ENCODE measurements at regions not wholly inside any gene's neighbourhood (a gene's known extent, or its start where the extent isn't known, plus 50 kb on each side); places are given as distances from the start of the nearest gene placed in this dataset.

GRCh38 chr1:168964478-168964877, 142.0 kb upstream of the ATP1B1 start:
- H3K4me3 ChIP-seq, result no peak overlapping the region
- no peaks in the 10 kb centered on the region for H3K27me3 ChIP-seq
- H3K36me3 ChIP-seq, result no peaks in the 10 kb centered on the region
- H3K9me3 ChIP-seq (replicated peaks), result no peaks in the 10 kb centered on the region
- no peak for DNase-seq
- H3K4me1 ChIP-seq, result no peaks in the 10 kb centered on the region
- no peak overlapping the region for H3K27ac ChIP-seq

DNA sequence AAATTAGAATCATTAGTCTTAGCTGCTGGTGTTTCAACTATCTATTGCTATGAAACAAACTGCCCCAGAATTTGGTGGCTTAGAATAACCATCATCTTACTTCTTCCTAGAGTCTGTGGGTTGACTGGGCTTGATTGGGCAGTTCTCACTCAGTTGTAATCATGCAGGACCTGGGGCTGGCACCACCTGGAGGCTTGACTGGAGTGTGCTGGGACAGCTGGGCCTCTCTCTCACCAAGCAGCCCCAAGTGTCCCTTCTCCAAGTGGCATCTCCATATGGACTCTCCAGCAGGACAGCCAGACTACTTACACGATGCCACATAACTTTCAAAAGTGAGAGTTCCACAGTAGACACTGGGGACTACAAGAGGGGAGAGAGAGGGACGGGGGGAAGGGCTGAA, 140.3 kb upstream of the ATP1B1 start:
- Histone ChIP-seq H3K27me3 (no peaks in the 10 kb centered on the region), H3K4me3 (no peak overlapping the region), H3K36me3 (no peaks in the 10 kb centered on the region), H3K4me1 (no peaks in the 10 kb centered on the region), H3K27ac (no peak overlapping the region), H3K9me3 (replicated peaks) (no peaks in the 10 kb centered on the region)
- DNase-seq, result no peak

- no peaks in the 10 kb centered on the region for H3K9me3 ChIP-seq (replicated peaks)
- no peaks in the 10 kb centered on the region for H3K36me3 ChIP-seq
- H3K4me3 ChIP-seq, result no peak overlapping the region
- no peak for DNase-seq
- no peak overlapping the region for H3K27ac ChIP-seq
- no peaks in the 10 kb centered on the region for H3K4me1 ChIP-seq
- H3K27me3 ChIP-seq, result no peaks in the 10 kb centered on the region
Measured at GRCh38 chr1:168966636-168967035, 139.9 kb upstream of the ATP1B1 start.

DNA sequence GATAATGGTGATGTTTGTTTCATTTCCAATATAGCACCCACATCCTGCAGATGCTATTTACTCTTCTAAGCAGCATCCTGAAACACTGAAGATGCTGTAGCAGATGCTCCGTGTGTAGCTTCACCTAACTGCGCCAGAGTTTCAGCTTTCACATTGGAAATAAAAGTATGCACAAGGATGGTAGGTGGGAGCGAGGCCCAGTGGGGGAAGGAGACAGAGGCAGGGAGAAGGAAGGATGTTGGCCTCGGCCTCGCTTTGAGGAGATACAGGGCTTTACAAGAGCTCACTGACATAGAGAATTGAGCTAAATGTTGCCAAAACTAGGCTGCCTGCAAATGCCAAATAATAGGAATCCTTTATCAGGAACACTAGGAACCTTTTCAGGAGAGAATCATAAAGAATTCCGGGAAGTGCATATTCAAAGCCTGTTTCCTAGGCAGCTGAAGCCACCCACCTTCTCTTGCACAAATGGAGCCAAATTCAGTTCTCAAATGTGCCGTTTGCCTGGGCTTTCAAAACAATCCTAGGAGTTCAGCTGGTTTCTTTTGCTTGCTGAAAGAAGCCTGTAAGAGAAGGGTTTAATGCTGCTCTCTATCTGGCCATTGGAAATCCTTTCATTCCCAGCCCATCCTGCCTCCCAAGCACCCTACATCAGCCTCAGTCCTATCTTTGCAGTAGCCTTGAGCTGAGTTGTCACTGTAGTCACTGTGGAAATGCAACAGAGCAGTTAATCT, 135.4 kb upstream of the ATP1B1 start:
- no peak for DNase-seq
- H3K9me3 ChIP-seq (replicated peaks), result no peaks in the 10 kb centered on the region
- no peaks in the 10 kb centered on the region for H3K36me3 ChIP-seq
- no peaks in the 10 kb centered on the region for H3K4me1 ChIP-seq
- no peak overlapping the region for H3K4me3 ChIP-seq
- H3K27ac ChIP-seq, result no peak overlapping the region
- H3K27me3 ChIP-seq, result no peaks in the 10 kb centered on the region

- Histone ChIP-seq H3K4me1 (no peaks in the 10 kb centered on the region), H3K4me3 (no peak overlapping the region), H3K27ac (no peak overlapping the region), H3K36me3 (no peaks in the 10 kb centered on the region), H3K9me3 (replicated peaks) (no peaks in the 10 kb centered on the region), H3K27me3 (no peaks in the 10 kb centered on the region)
- DNase-seq, result no peak
Measured at GRCh38 chr1:168972225-168972624, 134.3 kb upstream of the ATP1B1 start.

- no peak for DNase-seq
- no peak overlapping the region for H3K27ac ChIP-seq
- no peaks in the 10 kb centered on the region for H3K9me3 ChIP-seq (replicated peaks)
- no peak overlapping the region for H3K4me3 ChIP-seq
- H3K4me1 ChIP-seq, result no peaks in the 10 kb centered on the region
- no peaks in the 10 kb centered on the region for H3K27me3 ChIP-seq
- no peaks in the 10 kb centered on the region for H3K36me3 ChIP-seq
Measured at GRCh38 chr1:168972887-168973286, 133.6 kb upstream of the ATP1B1 start.

DNA sequence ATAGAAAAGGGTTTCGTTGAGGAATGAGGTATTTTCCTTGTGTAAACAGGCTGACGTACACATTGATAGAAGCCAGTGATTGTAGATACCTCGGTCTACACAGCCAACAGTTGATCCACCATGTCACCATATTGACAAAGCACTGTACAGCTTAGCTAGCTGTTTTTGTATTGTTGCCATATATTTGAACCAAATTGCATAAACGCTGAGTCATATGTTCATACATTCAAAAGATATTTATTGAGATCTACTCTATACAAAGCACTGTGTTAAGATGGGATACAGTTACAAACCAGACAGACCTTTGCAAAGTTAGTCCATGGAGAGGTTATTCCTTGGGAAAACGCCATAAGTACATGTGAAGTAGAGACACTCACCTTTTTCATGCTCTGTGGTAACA, 132.4 kb upstream of the ATP1B1 start:
- Histone ChIP-seq H3K4me1 (no peaks in the 10 kb centered on the region), H3K9me3 (replicated peaks) (no peaks in the 10 kb centered on the region), H3K27ac (no peak overlapping the region), H3K27me3 (no peaks in the 10 kb centered on the region), H3K4me3 (no peak overlapping the region), H3K36me3 (no peaks in the 10 kb centered on the region)
- DNase-seq, result no peak

DNA sequence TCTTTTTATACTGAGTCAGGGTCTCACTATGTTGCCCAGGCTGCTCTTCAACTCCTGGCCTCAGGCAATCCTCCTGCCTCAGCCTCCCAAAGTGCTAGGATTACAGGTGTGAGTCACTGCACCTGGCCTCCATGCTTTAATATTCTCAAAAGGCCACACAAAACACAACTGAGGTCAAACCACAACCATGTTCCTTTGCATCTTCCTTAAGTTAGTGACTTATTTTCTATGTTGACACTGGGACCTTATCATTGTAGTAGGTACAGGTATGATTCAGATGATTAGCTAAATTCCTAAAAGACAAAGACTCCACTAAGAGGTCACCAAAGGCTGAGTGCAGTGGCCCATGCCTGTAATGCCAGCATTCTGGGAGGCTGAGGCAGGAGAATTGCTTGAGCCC, 131.9 kb upstream of the ATP1B1 start:
- no peaks in the 10 kb centered on the region for H3K27me3 ChIP-seq
- no peak overlapping the region for H3K27ac ChIP-seq
- H3K4me3 ChIP-seq, result no peak overlapping the region
- no peaks in the 10 kb centered on the region for H3K36me3 ChIP-seq
- no peaks in the 10 kb centered on the region for H3K4me1 ChIP-seq
- H3K9me3 ChIP-seq (replicated peaks), result no peaks in the 10 kb centered on the region
- DNase-seq, result no peak

DNA sequence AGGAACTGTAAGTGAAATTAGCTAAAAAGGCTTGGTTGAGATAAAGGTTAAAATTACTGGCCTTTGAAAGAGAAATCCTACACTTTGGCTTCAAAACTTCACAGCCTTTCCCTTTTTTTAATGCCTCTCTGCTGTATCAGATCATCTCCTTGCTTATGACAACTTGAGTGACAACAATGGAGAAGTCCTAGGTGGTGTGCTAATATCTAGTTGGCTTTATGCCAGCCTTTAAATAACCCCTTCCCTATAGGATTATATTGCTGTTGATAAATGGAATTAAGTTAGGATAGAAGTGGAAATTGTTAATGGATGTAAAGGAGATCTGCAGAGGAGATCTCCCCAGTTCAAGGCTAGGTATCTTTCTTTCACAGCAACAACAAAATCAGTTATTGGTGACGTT, 130.2 kb upstream of the ATP1B1 start:
- no peak for DNase-seq
- Histone ChIP-seq H3K27ac (no peak overlapping the region), H3K9me3 (replicated peaks) (no peaks in the 10 kb centered on the region), H3K36me3 (no peaks in the 10 kb centered on the region), H3K4me1 (no peaks in the 10 kb centered on the region), H3K27me3 (no peaks in the 10 kb centered on the region), H3K4me3 (no peak overlapping the region)

DNA sequence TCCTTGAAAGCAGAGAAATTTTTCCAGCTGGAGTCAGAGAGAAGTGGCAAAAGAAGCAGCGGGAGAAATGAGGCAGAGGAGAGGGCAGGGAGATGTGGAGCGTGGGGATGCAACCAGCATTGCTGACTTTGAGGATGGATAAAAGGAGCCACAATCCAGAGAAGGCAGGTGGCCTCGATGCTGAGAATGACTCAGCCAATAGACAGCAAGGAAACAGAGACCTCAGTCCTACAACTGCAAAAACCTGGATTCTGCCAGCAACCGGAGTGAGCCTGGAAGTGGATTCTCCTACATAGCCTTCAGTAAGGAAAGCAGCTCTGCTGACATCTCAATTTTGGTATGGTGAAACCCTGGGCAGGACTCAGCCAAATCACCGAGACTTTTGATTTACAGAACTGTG, 128.9 kb upstream of the ATP1B1 start:
- Histone ChIP-seq H3K27me3 (no peaks in the 10 kb centered on the region), H3K36me3 (no peaks in the 10 kb centered on the region), H3K4me1 (no peaks in the 10 kb centered on the region), H3K27ac (no peak overlapping the region), H3K4me3 (no peak overlapping the region), H3K9me3 (replicated peaks) (no peaks in the 10 kb centered on the region)
- no peak for DNase-seq

GRCh38 chr1:168979276-168979675, 127.2 kb upstream of the ATP1B1 start:
- H3K4me1 ChIP-seq, result no peaks in the 10 kb centered on the region
- H3K36me3 ChIP-seq, result no peaks in the 10 kb centered on the region
- H3K9me3 ChIP-seq (replicated peaks), result no peaks in the 10 kb centered on the region
- no peak overlapping the region for H3K4me3 ChIP-seq
- no peaks in the 10 kb centered on the region for H3K27me3 ChIP-seq
- no peak overlapping the region for H3K27ac ChIP-seq
- no peak for DNase-seq

DNA sequence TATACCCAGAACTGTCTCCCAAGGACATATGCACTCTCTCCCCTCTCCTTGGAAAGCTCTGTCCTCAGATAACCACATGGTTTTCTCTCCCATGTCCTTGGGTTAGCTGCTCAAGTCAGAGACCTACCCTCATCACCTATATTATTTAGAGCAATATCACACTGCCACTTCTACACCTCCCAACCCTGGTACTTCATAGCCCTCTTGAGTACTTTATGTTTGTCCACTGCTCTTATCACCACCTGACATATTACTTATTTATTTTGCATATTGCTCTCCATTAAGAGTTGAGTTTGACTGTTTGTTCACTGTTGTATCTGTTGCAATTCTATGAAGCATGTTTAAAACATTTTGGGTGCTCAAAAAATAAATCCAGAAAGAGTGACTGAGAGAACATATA, 126.3 kb upstream of the ATP1B1 start:
- H3K9me3 ChIP-seq (replicated peaks), result no peaks in the 10 kb centered on the region
- no peak overlapping the region for H3K27ac ChIP-seq
- H3K4me3 ChIP-seq, result no peak overlapping the region
- DNase-seq, result no peak
- H3K4me1 ChIP-seq, result no peaks in the 10 kb centered on the region
- H3K36me3 ChIP-seq, result no peaks in the 10 kb centered on the region
- H3K27me3 ChIP-seq, result no peaks in the 10 kb centered on the region

DNA sequence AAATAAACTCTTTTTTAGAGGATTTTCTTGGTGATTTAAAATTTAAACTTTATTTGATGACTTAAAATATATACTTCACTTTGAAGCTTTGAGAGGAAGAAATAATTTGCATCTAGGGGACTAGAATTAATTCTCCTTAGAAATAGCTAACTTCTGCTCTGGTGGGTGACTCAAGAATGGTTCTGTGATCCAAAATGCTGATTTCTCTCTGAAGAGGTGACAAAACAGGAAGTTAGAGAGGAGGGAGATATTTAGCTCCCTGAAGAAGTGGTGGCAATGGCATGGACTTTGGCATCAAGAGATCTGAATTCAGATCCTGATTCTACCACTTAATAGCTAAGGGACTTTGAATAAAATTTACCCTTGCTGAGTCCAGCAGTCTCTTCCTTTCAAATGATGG, 125.8 kb upstream of the ATP1B1 start:
- H3K27ac ChIP-seq, result no peak overlapping the region
- H3K27me3 ChIP-seq, result no peaks in the 10 kb centered on the region
- no peaks in the 10 kb centered on the region for H3K36me3 ChIP-seq
- no peak for DNase-seq
- no peaks in the 10 kb centered on the region for H3K4me1 ChIP-seq
- H3K4me3 ChIP-seq, result no peak overlapping the region
- H3K9me3 ChIP-seq (replicated peaks), result no peaks in the 10 kb centered on the region

DNA sequence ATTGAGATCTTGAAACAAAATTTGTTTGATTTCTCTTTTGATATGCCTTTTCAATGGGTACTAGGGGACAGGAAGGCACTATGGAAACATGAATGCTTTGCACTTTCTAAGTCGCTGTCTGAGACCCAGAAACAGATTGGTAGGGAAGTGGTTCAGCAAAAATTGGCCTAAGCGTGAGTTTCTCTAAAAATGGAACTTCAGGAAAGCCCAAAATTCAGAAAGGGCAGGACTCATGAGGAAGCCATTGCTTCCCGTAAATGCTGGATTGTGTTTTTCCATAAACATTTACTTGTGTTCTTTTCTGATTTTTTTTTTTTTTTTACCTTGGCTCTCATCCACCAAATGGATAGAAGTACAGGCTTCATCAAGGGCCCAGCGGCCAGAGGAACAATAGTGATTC, 123.7 kb upstream of the ATP1B1 start:
- no peak overlapping the region for H3K27ac ChIP-seq
- H3K4me3 ChIP-seq, result no peak overlapping the region
- H3K4me1 ChIP-seq, result no peaks in the 10 kb centered on the region
- no peaks in the 10 kb centered on the region for H3K27me3 ChIP-seq
- H3K9me3 ChIP-seq (replicated peaks), result no peaks in the 10 kb centered on the region
- H3K36me3 ChIP-seq, result no peaks in the 10 kb centered on the region
- no peak for DNase-seq

DNA sequence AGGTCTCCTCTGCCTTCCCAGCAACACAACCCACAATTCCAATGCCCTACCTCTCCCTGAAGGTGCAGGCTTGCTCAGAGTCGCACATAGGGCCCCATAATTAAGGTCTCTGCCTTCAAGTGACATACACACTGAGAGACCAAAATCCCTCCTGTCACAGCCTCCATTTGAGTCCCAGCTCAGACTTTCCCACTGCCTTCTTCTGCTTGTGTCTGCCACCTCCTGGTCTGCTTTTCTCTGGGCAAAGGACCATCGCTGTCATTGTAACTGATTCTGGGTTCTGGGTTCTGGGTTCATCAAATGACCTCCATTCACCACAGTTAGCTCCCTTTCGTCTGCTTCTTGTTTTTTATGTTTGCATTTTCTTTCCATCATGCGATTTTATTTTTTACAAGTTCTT, 119.2 kb upstream of the ATP1B1 start:
- Histone ChIP-seq H3K36me3 (no peaks in the 10 kb centered on the region), H3K27ac (no peak overlapping the region), H3K4me1 (no peaks in the 10 kb centered on the region), H3K4me3 (no peak overlapping the region), H3K27me3 (no peaks in the 10 kb centered on the region), H3K9me3 (replicated peaks) (no peaks in the 10 kb centered on the region)
- DNase-seq, result no peak

DNA sequence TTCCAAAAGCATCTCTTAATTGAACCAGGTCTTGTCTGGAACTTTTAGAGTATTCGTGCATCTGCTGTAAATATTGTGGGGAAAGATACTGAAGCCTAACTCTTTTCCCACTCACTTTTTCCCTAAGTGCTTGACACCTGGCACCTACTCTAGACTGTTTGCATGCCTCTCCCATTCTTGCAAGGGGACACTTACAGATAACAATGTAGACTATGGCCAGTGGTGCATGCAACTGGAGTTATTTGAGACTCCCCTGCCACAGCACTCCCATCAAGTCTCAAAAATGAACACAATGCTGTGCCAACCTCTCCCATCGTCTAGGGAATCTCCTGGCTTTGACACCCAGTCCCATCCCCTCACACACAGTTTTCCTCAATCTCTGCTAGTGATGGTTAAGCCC, 118.6 kb upstream of the ATP1B1 start:
- Histone ChIP-seq H3K4me3 (no peak overlapping the region), H3K4me1 (no peaks in the 10 kb centered on the region), H3K27ac (no peak overlapping the region), H3K27me3 (no peaks in the 10 kb centered on the region), H3K36me3 (no peaks in the 10 kb centered on the region), H3K9me3 (replicated peaks) (no peaks in the 10 kb centered on the region)
- DNase-seq, result no peak
